H1 (cell line): ENCODE measurements at regions not wholly inside any gene's neighbourhood (a gene's known extent, or its start where the extent isn't known, plus 50 kb on each side); places are given as distances from the start of the nearest gene placed in this dataset.

Source experiments
- CTCF ChIA-PET: fragments of 300-600 bp; sonication (Branson Sonifier 250); formaldehyde crosslinking; loops from one replicate; lab custom pipeline; 2021; ENCODE audit not compliant: partially characterized antibody; lab: Charles Lee
- POLR2A ChIA-PET: fragments of 300-600 bp; sonication (Branson Sonifier 250); formaldehyde crosslinking; loops from one replicate; lab custom pipeline; 2021; ENCODE audit warnings: inconsistent platforms; ENCODE audit not compliant: partially characterized antibody; lab: Charles Lee
- DNase-seq, 2 experiments: peaks; one replicate each; pipeline versions ENCODE4 v3.0.0 to v3.0.0-alpha.2; 2010 to 2022; ENCODE audit warnings: low spot score in 2 of 2, low read depth in 1 of 2, mixed read lengths in 1 of 2
- FAIRE-seq: peaks from 2 replicates; lab custom pipeline; 2011; peaks lifted over from hg19 to GRCh38; lab: Jason Lieb, UNC
- H2AFZ ChIP-seq: 2 replicates; pipeline ENCODE4 v1.8.1; 2012; ENCODE audit warnings: low read length, inconsistent platforms
- H2AK5ac ChIP-seq: 2 replicates; pipeline ENCODE4 v1.6.1; 2013; ENCODE audit warnings: low read depth, low read length
- H2BK120ac ChIP-seq: replicated peaks from 2 replicates; pipeline ENCODE3; 2013; ENCODE audit warnings: low read depth, low read length, inconsistent platforms
- H2BK12ac ChIP-seq: 2 replicates; pipeline ENCODE4 v1.6.1; 2013; ENCODE audit warnings: low read depth, low read length
- H2BK15ac ChIP-seq: 2 replicates; pipeline ENCODE4 v1.6.1; 2013; ENCODE audit warnings: low read length
- H2BK20ac ChIP-seq: 2 replicates; pipeline ENCODE4 v1.6.1; 2013; ENCODE audit warnings: low read length
- H2BK5ac ChIP-seq: 2 replicates; pipeline ENCODE4 v1.6.1; 2013; ENCODE audit warnings: low read depth, low read length
- H3K14ac ChIP-seq: 2 replicates; pipeline ENCODE4 v1.6.1; 2013; ENCODE audit warnings: inconsistent platforms; ENCODE audit not compliant: insufficient read length
- H3K18ac ChIP-seq: 2 replicates; pipeline ENCODE4 v1.6.1; 2013; ENCODE audit warnings: low read length; ENCODE audit errors: extremely low read depth
- H3K23ac ChIP-seq: 2 replicates; pipeline ENCODE4 v1.6.1; 2013; ENCODE audit warnings: inconsistent platforms; ENCODE audit not compliant: insufficient read length
- H3K23me2 ChIP-seq: 2 replicates; pipeline ENCODE4 v1.6.1; 2013; ENCODE audit warnings: low read depth, low read length
- H3K27ac ChIP-seq: 2 replicates; pipeline ENCODE4 v1.6.1; 2011; ENCODE audit warnings: low read depth, low read length, inconsistent platforms
- H3K27me3 ChIP-seq, 4 experiments: replicated peaks in 1 of 4; 1 replicate in 1 of 4; 2 replicates in 3 of 4; pipeline versions ENCODE4 v1.6.1 to v1.8.1; 2011 to 2013; ENCODE audit warnings: low read length in 3 of 4, mild to moderate bottlenecking in 3 of 4, inconsistent platforms in 2 of 4, mixed read lengths in 2 of 4, moderate library complexity in 1 of 4; ENCODE audit not compliant: control insufficient read depth in 3 of 4, insufficient read depth in 3 of 4; ENCODE audit errors: extremely low read depth in 1 of 4
- H3K36me3 ChIP-seq, 4 experiments: 2 replicates each; pipeline versions ENCODE4 v1.6.1 to v1.8.1; 2011 to 2013; ENCODE audit warnings: mild to moderate bottlenecking in 4 of 4, low read length in 3 of 4, moderate library complexity in 2 of 4, control low read depth in 1 of 4, inconsistent platforms in 1 of 4; ENCODE audit not compliant: insufficient read depth in 4 of 4, control insufficient read depth in 2 of 4
- H3K4ac ChIP-seq: replicated peaks from 2 replicates; pipeline ENCODE3; 2013; ENCODE audit warnings: low read length, low read depth, mixed read lengths, inconsistent platforms; ENCODE audit not compliant: insufficient read length
- H3K4me1 ChIP-seq, 4 experiments: replicated peaks in 1 of 4; 1 replicate in 1 of 4; 2 replicates in 3 of 4; pipeline versions ENCODE4 v1.6.1 to v1.8.1; 2011 to 2013; ENCODE audit warnings: low read length in 3 of 4, inconsistent platforms in 2 of 4, mixed read lengths in 1 of 4; ENCODE audit not compliant: insufficient read depth in 4 of 4, control insufficient read depth in 3 of 4
- H3K4me2 ChIP-seq, 2 experiments: 2 replicates each; pipeline versions ENCODE4 v1.6.1 to v1.8.1; 2011 to 2013; ENCODE audit warnings: low read depth in 2 of 2, low read length in 2 of 2, control low read depth in 1 of 2, inconsistent platforms in 1 of 2, mild to moderate bottlenecking in 1 of 2; ENCODE audit not compliant: insufficient read depth in 1 of 2
- H3K4me3 ChIP-seq, 4 experiments: fragments of 200-600, 300-600 bp in 1 of 4; sonication (generic), shearing (Covaris generic), sonication (Bioruptor Twin) in 1 of 4; 2 replicates each; pipeline versions ENCODE4 v1.5.1 to v1.8.1; 2011 to 2016; ENCODE audit warnings: low read length in 4 of 4, low read depth in 3 of 4, control low read depth in 2 of 4, inconsistent platforms in 2 of 4, mild to moderate bottlenecking in 2 of 4, mixed read lengths in 1 of 4, moderate library complexity in 1 of 4; ENCODE audit not compliant: insufficient read depth in 2 of 4; ENCODE audit errors: extremely low read depth in 1 of 4
- H3K56ac ChIP-seq: replicated peaks from 2 replicates; pipeline ENCODE3; 2013; ENCODE audit warnings: low read depth, mild to moderate bottlenecking, mixed read lengths, low read length, inconsistent platforms; ENCODE audit not compliant: insufficient read length
- H3K79me1 ChIP-seq: 2 replicates; pipeline ENCODE4 v1.6.1; 2013; ENCODE audit warnings: low read depth, low read length, control low read depth
- H3K79me2 ChIP-seq, 2 experiments: 2 replicates each; pipeline versions ENCODE4 v1.6.1 to v1.8.1; 2012 to 2013; ENCODE audit warnings: low read length in 2 of 2, mild to moderate bottlenecking in 2 of 2, inconsistent platforms in 1 of 2; ENCODE audit not compliant: insufficient read depth in 2 of 2, control insufficient read depth in 1 of 2
- H3K9ac ChIP-seq, 4 experiments: replicated peaks in 1 of 4; 1 replicate in 1 of 4; 2 replicates in 3 of 4; pipeline versions ENCODE4 v1.6.1 to v1.8.1; 2011 to 2013; ENCODE audit warnings: low read depth in 3 of 4, low read length in 3 of 4, control low read depth in 2 of 4, mild to moderate bottlenecking in 2 of 4, moderate library complexity in 2 of 4, inconsistent platforms in 1 of 4; ENCODE audit errors: extremely low read depth in 1 of 4
- H3K9me3 ChIP-seq, 2 experiments: 2 replicates each; pipeline versions ENCODE4 v1.6.1 to v1.8.1; 2012 to 2013; ENCODE audit warnings: mild to moderate bottlenecking in 2 of 2, moderate library complexity in 2 of 2, control low read depth in 1 of 2, inconsistent platforms in 1 of 2, low read depth in 1 of 2, low read length in 1 of 2, mixed read lengths in 1 of 2; ENCODE audit not compliant: insufficient read depth in 2 of 2
- H4K20me1 ChIP-seq, 2 experiments: replicated peaks in 1 of 2; 2 replicates each; pipeline versions ENCODE3 to v1.8.1; 2011 to 2013; ENCODE audit warnings: inconsistent platforms in 2 of 2, low read length in 2 of 2, mild to moderate bottlenecking in 1 of 2; ENCODE audit not compliant: insufficient read depth in 2 of 2, control insufficient read depth in 1 of 2
- H4K5ac ChIP-seq: 2 replicates; pipeline ENCODE4 v1.6.1; 2013; ENCODE audit warnings: low read length, low read depth, mixed read lengths, inconsistent platforms; ENCODE audit not compliant: insufficient read length
- H4K8ac ChIP-seq: 2 replicates; pipeline ENCODE4 v1.8.0; 2013; ENCODE audit warnings: mild to moderate bottlenecking, moderate library complexity, low read length, inconsistent platforms; ENCODE audit not compliant: insufficient read depth; ENCODE audit errors: extremely low read depth
- H4K91ac ChIP-seq: replicated peaks from 2 replicates; pipeline ENCODE3; 2013; ENCODE audit warnings: low read length, mixed read lengths, inconsistent platforms; ENCODE audit not compliant: insufficient read length
- SIRT6 ChIP-seq: IDR thresholded peaks from one replicate; pipeline ENCODE4 v1.7.1; 2012; ENCODE audit warnings: low read length, inconsistent platforms
- SP1 ChIP-seq: IDR thresholded peaks from 2 replicates; pipeline ENCODE4 v1.6.1; 2011; ENCODE audit warnings: low read depth, low read length
- USF2 ChIP-seq: IDR thresholded peaks from 2 replicates; pipeline ENCODE4 v1.6.1; 2011; ENCODE audit warnings: low read length, improper control_type of control experiment
- WGBS, 2 experiments: shearing (Covaris generic) in 1 of 2; methylation state at CpG; one replicate each; pipeline versions ENCODE4 v1.1.6 to v1.1.7; 2013 to 2015; ENCODE audit warnings: low lambda C conversion rate in 2 of 2, mixed read lengths in 2 of 2, inconsistent platforms in 1 of 2, low coverage in 1 of 2, missing lambda C conversion rate in 1 of 2; ENCODE audit not compliant: insufficient replicate concordance in 2 of 2, insufficient coverage in 1 of 2, insufficient read length in 1 of 2; ENCODE audit errors: extremely low coverage in 1 of 2, missing lambda C conversion rate in 1 of 2; 5-methylcytosine and 5-hydroxymethylcytosine counted together

- Histone ChIP-seq H3K27ac (no peak overlapping the region), H3K14ac (no peak overlapping the region), H2BK15ac (no peak overlapping the region), H3K27me3 (no peaks in the 10 kb centered on the region), H3K4me3 (peak overlapping the region in 1 of 4 experiments; percentile 43; a peak in 2 of 8 replicates), H3K9me3 (no peaks in the 10 kb centered on the region), H4K91ac (no peak overlapping the region), H2BK20ac (no peak overlapping the region), H4K20me1 (no peaks in the 10 kb centered on the region), H3K23me2 (no peaks in the 10 kb centered on the region), H3K9ac (no peak overlapping the region), H3K23ac (no peak overlapping the region), H2AFZ (no peak overlapping the region), H4K5ac (no peak overlapping the region), H2AK5ac (no peak overlapping the region), H3K56ac (no peak overlapping the region), H3K79me2 (no peaks in the 10 kb centered on the region), H3K4me1 (peaks cover 8 to 29% (median 20%) of the 10 kb centered on the region in 4 experiments), H4K8ac (no peak overlapping the region), H3K4ac (no peak overlapping the region), H2BK5ac (no peak overlapping the region; the same call in 1 of the 2 replicates), H3K4me2 (peak overlapping the region; percentile 36 to 58), H2BK12ac (no peak overlapping the region), H3K79me1 (no peaks in the 10 kb centered on the region), H3K18ac (no peak overlapping the region; the same call in 1 of the 2 replicates), H3K36me3 (no peaks in the 10 kb centered on the region), H2BK120ac (peak overlapping the region; percentile 59)
- 4% methylated on average over 3 of the region's 3 CpGs; no CpG with 5 or more reads in 1 of the 2 experiments for WGBS, 2 experiments
- DNase-seq (no peak), FAIRE-seq (peak; percentile 75)
- ChIA-PET POLR2A (no interaction called here), CTCF (no interaction called here)
- TF ChIP-seq USF2 (no peak), SIRT6 (no peak), SP1 (peak; percentile 57; the same call in 1 of the 2 replicates)
Measured at GRCh38 chr21:35506352-35506751, 457.2 kb upstream of the RUNX1 start.
